ENCODE measurements at regions not wholly inside any gene's neighbourhood (a gene's known extent, or its start where the extent isn't known, plus 50 kb on each side); places are given as distances from the start of the nearest gene placed in this dataset.

DNA sequence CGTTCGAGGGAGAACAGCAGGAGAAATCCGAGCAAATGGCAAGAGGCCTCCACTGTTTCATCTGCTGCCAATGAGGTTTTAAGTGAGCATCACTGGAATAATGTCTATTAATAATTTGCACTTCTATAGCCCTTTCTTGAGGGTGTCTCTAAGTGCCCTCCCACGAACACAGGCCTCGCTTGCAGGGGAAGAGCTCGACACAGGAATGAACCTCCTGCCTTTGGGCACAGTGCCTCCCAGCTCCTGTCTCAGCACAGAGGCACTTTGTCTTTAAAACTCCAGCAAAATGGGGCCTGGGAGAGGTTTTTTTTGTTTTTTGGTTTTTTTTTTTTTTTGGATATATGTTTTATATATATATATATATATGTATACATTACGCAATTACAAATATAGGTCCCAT lies 56.6 kb downstream of the OLIG1 start:
- TF ChIP-seq, protein P1, sequence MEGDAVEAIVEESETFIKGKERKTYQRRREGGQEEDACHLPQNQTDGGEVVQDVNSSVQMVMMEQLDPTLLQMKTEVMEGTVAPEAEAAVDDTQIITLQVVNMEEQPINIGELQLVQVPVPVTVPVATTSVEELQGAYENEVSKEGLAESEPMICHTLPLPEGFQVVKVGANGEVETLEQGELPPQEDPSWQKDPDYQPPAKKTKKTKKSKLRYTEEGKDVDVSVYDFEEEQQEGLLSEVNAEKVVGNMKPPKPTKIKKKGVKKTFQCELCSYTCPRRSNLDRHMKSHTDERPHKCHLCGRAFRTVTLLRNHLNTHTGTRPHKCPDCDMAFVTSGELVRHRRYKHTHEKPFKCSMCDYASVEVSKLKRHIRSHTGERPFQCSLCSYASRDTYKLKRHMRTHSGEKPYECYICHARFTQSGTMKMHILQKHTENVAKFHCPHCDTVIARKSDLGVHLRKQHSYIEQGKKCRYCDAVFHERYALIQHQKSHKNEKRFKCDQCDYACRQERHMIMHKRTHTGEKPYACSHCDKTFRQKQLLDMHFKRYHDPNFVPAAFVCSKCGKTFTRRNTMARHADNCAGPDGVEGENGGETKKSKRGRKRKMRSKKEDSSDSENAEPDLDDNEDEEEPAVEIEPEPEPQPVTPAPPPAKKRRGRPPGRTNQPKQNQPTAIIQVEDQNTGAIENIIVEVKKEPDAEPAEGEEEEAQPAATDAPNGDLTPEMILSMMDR (IDR thresholded peaks at IDR 0.05) = no peak
- H3K27me3 ChIP-seq = peaks cover 41% of the 10 kb centered on the region
- H3K27ac ChIP-seq = no peak overlapping the region
- H3K4me3 ChIP-seq (ENCODE audit: low read depth in 1 of 2, low read length in 1 of 2) = peak overlapping the region in 1 of 2 experiments; percentile 53
- H3K4me1 ChIP-seq (ENCODE audit: control insufficient read depth in 1 of 2, insufficient read depth in 1 of 2, low read depth in 1 of 2, low read length in 1 of 2) = peaks cover 7 to 8% of the 10 kb centered on the region in 2 experiments
- H3K36me3 ChIP-seq = no peaks in the 10 kb centered on the region
- H3K9me3 ChIP-seq = no peaks in the 10 kb centered on the region

DNA sequence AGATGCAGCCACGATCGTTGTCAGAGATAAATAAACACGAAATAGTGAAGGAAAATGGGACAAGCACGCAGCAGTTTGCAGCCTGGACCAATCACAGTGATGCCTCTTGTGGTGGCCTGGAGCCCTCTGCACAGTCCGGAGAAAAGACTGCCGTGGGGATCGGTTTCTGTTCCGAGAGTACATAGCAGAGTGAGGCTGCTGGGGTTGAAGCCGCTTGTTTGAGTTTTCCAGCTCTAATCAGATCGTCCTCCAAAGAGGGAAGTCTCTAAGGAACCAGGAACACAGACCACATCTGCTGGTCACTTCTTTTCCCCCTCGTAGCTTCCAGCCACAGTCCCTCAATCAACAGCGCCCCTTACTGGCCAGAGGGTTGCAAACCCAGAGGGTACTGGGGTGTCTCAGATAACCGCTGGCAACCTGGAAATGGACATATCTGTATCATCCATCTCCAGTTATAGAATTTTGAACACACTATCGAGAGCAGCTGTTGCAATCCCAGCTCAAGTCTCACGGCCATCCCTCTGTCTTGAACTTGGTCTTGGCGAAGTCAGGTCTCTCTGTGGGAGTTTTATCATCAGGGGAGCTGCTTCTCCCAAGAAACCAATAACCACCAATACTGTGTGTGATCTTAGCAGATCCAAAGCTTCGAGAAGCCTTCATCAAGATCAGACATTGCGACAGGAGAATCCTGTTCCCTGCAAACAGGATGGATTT lies 57.4 kb downstream of the OLIG1 start:
- Histone ChIP-seq H3K27me3 (peaks cover 43% of the 10 kb centered on the region), H3K4me3 (ENCODE audit: low read depth in 1 of 2, low read length in 1 of 2) (peak overlapping the region; percentile 53 to 56), H3K36me3 (no peaks in the 10 kb centered on the region), H3K4me1 (ENCODE audit: control insufficient read depth in 1 of 2, insufficient read depth in 1 of 2, low read depth in 1 of 2, low read length in 1 of 2) (peaks cover 7 to 8% of the 10 kb centered on the region in 2 experiments), H3K27ac (no peak overlapping the region), H3K9me3 (no peaks in the 10 kb centered on the region)
- TF ChIP-seq, protein P1 (IDR thresholded peaks at IDR 0.05) = peak; percentile 88

DNA sequence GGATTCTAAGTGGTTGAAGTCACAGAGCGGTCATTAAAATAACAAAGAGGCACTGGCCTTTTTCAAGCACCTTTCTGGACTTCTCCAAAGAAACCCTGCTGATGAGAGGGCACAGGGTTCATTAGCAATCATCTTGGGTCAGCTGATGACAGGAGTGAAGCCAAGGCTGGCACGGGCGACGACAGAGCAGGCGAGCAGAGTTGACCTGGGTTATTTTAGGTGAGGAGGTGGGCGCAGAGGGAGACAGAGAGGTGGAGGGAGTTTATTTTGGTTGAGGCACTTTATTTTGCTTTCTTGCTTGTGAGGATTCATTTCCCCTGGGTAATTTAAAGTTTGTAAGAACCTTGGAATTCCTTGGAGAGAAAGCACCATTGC lies 57.9 kb downstream of the OLIG1 start:
- peaks cover 43% of the 10 kb centered on the region for H3K27me3 ChIP-seq
- peaks cover 7 to 8% of the 10 kb centered on the region in 2 experiments for H3K4me1 ChIP-seq (ENCODE audit: control insufficient read depth in 1 of 2, insufficient read depth in 1 of 2, low read depth in 1 of 2, low read length in 1 of 2)
- H3K36me3 ChIP-seq = no peaks in the 10 kb centered on the region
- TF ChIP-seq, protein P1 (IDR thresholded peaks at IDR 0.05) = no peak
- no peaks in the 10 kb centered on the region for H3K9me3 ChIP-seq
- no peak overlapping the region for H3K27ac ChIP-seq
- H3K4me3 ChIP-seq (ENCODE audit: low read depth in 1 of 2, low read length in 1 of 2) = no peak overlapping the region

DNA sequence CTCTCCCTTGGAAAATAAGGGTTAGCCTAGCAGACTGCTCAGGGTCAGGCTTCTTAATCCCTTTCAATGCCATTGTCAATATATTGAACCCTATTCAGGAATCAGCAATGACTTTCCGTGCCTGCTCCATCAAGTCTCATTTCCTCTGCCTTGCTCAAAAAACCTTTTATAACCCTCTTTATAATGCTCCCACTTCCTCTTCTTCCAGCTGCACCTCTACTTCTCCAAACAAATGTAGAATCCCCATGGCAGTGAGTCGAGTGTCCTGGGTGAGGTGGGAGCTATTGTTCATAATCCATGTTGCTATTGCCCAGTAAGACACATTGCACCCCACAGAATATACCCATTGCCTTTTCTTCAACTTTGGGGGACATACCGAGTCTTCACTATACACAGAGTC lies 58.6 kb downstream of the OLIG1 start:
- H3K27ac ChIP-seq = no peak overlapping the region
- H3K9me3 ChIP-seq = no peaks in the 10 kb centered on the region
- no peak overlapping the region for H3K4me3 ChIP-seq (ENCODE audit: low read depth in 1 of 2, low read length in 1 of 2)
- peaks cover 43% of the 10 kb centered on the region for H3K27me3 ChIP-seq
- H3K4me1 ChIP-seq (ENCODE audit: control insufficient read depth in 1 of 2, insufficient read depth in 1 of 2, low read depth in 1 of 2, low read length in 1 of 2) = peaks cover 7 to 8% of the 10 kb centered on the region in 2 experiments
- H3K36me3 ChIP-seq = no peaks in the 10 kb centered on the region
- TF ChIP-seq, protein P1 (IDR thresholded peaks at IDR 0.05) = no peak

DNA sequence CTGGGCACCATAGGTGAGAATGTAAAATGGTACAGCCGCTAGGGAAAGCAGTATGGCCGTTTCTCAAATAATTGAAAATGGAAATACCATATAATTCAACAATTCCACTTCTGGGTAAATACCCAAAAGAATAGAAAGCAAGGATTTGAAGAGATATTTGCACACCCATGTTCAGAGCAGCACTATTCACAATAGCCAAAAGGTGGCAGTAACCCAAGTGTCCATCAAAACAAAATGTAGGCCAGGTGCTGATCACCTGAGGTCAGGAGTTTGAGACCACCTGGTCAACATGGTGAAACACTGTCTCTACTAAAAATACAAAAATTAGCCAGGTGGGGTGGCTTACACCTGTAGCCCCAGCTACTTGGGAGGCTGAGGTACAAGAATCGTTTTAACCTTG lies 62.1 kb downstream of the OLIG1 start:
- Histone ChIP-seq H3K9me3 (no peaks in the 10 kb centered on the region), H3K4me1 (ENCODE audit: control insufficient read depth in 1 of 2, insufficient read depth in 1 of 2, low read depth in 1 of 2, low read length in 1 of 2) (peaks cover 5% of the 10 kb centered on the region in 2 experiments), H3K27ac (no peak overlapping the region), H3K36me3 (no peaks in the 10 kb centered on the region), H3K27me3 (peaks cover 48% of the 10 kb centered on the region), H3K4me3 (ENCODE audit: low read depth in 1 of 2, low read length in 1 of 2) (no peak overlapping the region)
- TF ChIP-seq, protein P1 (IDR thresholded peaks at IDR 0.05) = no peak
